ENCODE measurements at regions not wholly inside any gene's neighbourhood (a gene's known extent, or its start where the extent isn't known, plus 50 kb on each side); places are given as distances from the start of the nearest gene placed in this dataset.

GRCh38 chr9:135358552-135358940 is 121.0 kb upstream of the PPP1R26 start:
- TF ChIP-seq CTCF (IDR thresholded peaks at IDR 0.05) (no peak), POLR2A (IDR thresholded peaks at IDR 0.05) (no peak)
